Loucy (cell line): ENCODE measurements at regions not wholly inside any gene's neighbourhood (a gene's known extent, or its start where the extent isn't known, plus 50 kb on each side); places are given as distances from the start of the nearest gene placed in this dataset.

Experiments
- EZH2phosphoT487 ChIP-seq: fragments of 200-600 bp; IDR thresholded peaks from 2 replicates; pipeline ENCODE4 v1.6.1; 2018; ENCODE audit warnings: antibody characterized with exemption, mild to moderate bottlenecking, moderate library complexity, borderline replicate concordance
- TF ChIP-seq, protein P1 (sequence below): fragments of 200-600 bp; sonication (generic); conservative IDR thresholded peaks from 2 replicates; pipeline ENCODE4 v1.5.1; 2014; ENCODE audit warnings: mild to moderate bottlenecking, antibody characterized with exemption, low read length

DNA sequence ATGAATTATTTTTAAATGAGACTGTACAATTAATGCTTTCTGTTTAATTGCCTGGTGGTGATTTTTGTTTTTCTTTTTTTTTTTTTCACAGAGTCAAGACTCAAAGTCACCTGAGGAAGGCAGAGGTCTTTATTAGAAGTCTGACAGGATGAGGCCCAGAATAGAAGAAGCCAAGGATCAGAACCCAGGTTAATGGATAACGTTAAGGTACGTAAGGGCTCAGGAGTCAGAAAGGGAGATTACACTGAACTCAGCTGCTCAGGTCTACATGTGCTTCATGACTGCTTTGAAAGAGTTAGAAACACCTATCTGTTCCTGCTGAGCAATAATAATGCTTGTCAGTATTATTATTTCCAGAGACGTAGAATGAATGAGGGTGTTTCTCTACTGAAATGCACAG, 196.5 kb downstream of the LRATD1 start:
- TF ChIP-seq, protein P1, sequence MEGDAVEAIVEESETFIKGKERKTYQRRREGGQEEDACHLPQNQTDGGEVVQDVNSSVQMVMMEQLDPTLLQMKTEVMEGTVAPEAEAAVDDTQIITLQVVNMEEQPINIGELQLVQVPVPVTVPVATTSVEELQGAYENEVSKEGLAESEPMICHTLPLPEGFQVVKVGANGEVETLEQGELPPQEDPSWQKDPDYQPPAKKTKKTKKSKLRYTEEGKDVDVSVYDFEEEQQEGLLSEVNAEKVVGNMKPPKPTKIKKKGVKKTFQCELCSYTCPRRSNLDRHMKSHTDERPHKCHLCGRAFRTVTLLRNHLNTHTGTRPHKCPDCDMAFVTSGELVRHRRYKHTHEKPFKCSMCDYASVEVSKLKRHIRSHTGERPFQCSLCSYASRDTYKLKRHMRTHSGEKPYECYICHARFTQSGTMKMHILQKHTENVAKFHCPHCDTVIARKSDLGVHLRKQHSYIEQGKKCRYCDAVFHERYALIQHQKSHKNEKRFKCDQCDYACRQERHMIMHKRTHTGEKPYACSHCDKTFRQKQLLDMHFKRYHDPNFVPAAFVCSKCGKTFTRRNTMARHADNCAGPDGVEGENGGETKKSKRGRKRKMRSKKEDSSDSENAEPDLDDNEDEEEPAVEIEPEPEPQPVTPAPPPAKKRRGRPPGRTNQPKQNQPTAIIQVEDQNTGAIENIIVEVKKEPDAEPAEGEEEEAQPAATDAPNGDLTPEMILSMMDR = no peak
- no peak for TF ChIP-seq EZH2phosphoT487
